Cardiac fibroblast (primary cell): ENCODE measurements at regions not wholly inside any gene's neighbourhood (a gene's known extent, or its start where the extent isn't known, plus 50 kb on each side); places are given as distances from the start of the nearest gene placed in this dataset.
A peak's percentile ranks its signal among the peaks of the same experiment; 100 is the strongest.

Experiments
- DNase-seq, 2 donors: peaks; one replicate each; pipeline versions ENCODE4 v3.0.0 to v3.0.0-alpha.2; 2010; ENCODE audit warnings: low read depth in 2 of 2
- H3K4me3 ChIP-seq, 2 donors: replicated peaks in 1 of 2; 1 replicate in 1 of 2; 2 replicates in 1 of 2; pipeline ENCODE4 v1.5.1; 2011; ENCODE audit warnings: low read depth in 2 of 2, low read length in 2 of 2, mild to moderate bottlenecking in 2 of 2, moderate library complexity in 1 of 2
- CTCF ChIP-seq: IDR thresholded peaks from one replicate; pipeline ENCODE4 v1.5.1; 2011; ENCODE audit warnings: low read depth, mild to moderate bottlenecking, low read length, inconsistent platforms

DNA sequence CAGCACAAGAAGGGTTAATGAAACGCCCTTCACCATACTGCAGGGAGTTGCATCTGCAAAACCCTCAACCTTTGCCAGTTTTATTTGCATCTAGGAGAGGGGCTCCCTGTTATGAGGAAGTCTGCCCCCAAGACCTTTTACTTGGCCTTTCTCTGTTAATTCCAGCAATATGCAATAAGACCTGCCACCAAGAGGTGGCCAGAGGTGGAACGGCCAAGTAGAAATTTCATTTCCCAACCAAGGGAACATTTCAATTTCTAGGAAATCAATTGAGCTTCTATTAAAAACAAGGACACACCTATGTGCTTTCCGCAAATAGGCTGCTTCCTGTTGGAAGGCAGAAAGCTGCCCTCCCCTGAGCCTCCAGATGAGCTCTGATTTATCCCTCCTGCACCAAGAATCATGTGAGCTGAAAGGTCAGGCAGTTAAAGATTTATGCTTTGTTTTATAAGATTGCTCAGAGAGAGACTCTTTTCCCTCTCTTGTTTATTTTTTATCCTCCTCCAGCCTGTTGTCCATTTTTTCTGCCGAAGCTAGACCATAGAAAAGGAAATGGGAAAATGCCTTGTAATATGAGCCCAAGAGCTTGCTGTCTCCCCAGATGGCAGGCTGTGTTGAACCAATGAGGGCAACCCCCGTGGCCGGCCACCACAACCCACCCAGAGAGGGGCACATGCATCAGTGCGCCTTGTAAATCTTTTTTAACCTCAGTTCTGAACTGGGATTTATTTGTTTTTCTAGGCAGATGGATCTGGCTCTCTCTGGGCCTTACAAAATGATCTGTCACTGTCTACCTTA, 572.8 kb downstream of the TLE1 start:
- TF ChIP-seq CTCF: no peak
- DNase-seq: no peak
- H3K4me3 ChIP-seq: no peak overlapping the region

GRCh38 chr9:81113453-81114124, 575.8 kb downstream of the TLE1 start:
- no peak for DNase-seq
- H3K4me3 ChIP-seq: no peak overlapping the region
- no peak for TF ChIP-seq CTCF

- no peak overlapping the region for H3K4me3 ChIP-seq
- no peak for DNase-seq
- no peak for TF ChIP-seq CTCF
Observed at GRCh38 chr9:81112627-81113452, 576.5 kb downstream of the TLE1 start.

- H3K4me3 ChIP-seq: no peak overlapping the region
- no peak for DNase-seq
- no peak for TF ChIP-seq CTCF
Observed at GRCh38 chr9:81108821-81109220, 580.5 kb downstream of the TLE1 start.

- TF ChIP-seq CTCF: no peak
- H3K4me3 ChIP-seq: no peak overlapping the region
- peak in 1 of 2 donors; percentile 16 for DNase-seq
Observed at GRCh38 chr9:81108391-81108790, 581.0 kb downstream of the TLE1 start.

DNA sequence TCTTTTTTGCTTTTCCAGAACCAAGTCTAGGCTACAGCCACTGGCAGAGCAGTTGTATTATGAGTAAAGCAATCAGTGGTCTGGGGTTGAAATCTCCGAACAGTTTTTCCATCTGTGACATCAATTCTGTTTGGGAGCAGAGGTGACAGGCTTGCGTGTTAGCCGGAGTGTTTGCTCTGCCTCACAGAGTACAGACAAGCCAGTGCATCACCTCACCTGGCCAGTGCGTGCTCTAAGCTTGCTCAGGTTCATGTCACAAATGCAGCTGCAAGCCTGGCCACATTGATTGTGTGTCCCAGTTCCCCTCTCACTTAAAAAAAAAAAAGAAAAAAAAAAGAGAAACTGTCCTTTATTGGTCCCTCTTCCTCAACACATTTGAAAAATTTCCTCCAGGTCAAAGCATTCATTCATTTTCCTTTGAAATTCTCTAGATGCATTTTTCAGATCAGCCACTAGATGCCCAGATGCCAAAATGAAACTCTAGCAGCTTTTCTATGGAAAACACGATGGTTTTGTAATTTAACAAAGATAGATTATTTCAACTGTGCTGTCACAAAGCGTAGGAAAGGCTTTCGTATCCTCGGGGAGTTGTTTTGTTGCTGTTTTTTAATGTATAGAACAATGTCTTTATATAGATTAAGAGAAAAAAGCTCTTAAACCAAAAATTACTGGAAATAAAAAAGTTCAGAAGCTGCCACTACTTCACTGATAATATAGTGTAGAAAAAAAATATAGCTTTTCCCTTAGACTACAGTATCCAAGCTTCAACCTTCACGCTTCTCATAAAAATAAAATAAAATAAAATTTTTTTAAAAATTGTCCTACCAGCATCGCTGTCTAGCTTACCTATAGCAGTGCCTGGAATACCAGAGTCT, 585.5 kb downstream of the TLE1 start:
- H3K4me3 ChIP-seq: no peak overlapping the region
- peak in 1 of 2 donors; percentile 27 for DNase-seq
- peak; percentile 52 for TF ChIP-seq CTCF
